ENCODE measurements at regions not wholly inside any gene's neighbourhood (a gene's known extent, or its start where the extent isn't known, plus 50 kb on each side); places are given as distances from the start of the nearest gene placed in this dataset.
A peak's percentile ranks its signal among the peaks of the same experiment; 100 is the strongest.

- no peak overlapping the region for H3K4me3 Mint-ChIP-seq (ENCODE audit: unreplicated experiment)
- no peaks in the 10 kb centered on the region for H3K9me3 Mint-ChIP-seq (ENCODE audit: unreplicated experiment)
- TF ChIP-seq CTCF (IDR thresholded peaks at IDR 0.05; ENCODE audit: partially characterized antibody, unreplicated experiment): no peak
- peaks cover 12% of the 10 kb centered on the region for H3K36me3 Mint-ChIP-seq (ENCODE audit: unreplicated experiment)
- no peaks in the 10 kb centered on the region for H3K4me1 Mint-ChIP-seq (ENCODE audit: low read depth, unreplicated experiment)
- H3K27ac Mint-ChIP-seq (ENCODE audit: unreplicated experiment): no peak overlapping the region
- DNase-seq: no peak
- peaks cover 3% of the 10 kb centered on the region for H3K27me3 Mint-ChIP-seq (ENCODE audit: unreplicated experiment)
These were observed 311.2 kb downstream of the CMPK2 start for GRCh38 chr2:6554466-6554865.

- H3K36me3 Mint-ChIP-seq (ENCODE audit: unreplicated experiment): no peaks in the 10 kb centered on the region
- peak overlapping the region; percentile 41 for H3K27ac Mint-ChIP-seq (ENCODE audit: unreplicated experiment)
These were observed 309.0 kb downstream of the CMPK2 start for GRCh38 chr2:6556755-6557154.

GRCh38 chr2:6557737-6558136 lies 308.0 kb downstream of the CMPK2 start:
- H3K9me3 Mint-ChIP-seq (ENCODE audit: unreplicated experiment): no peaks in the 10 kb centered on the region
- H3K27ac Mint-ChIP-seq (ENCODE audit: unreplicated experiment): no peak overlapping the region
- no peak for TF ChIP-seq CTCF (IDR thresholded peaks at IDR 0.05; ENCODE audit: partially characterized antibody, unreplicated experiment)
- H3K27me3 Mint-ChIP-seq (ENCODE audit: unreplicated experiment): peaks cover 4% of the 10 kb centered on the region
- H3K4me1 Mint-ChIP-seq (ENCODE audit: low read depth, unreplicated experiment): no peaks in the 10 kb centered on the region
- no peak for DNase-seq
- no peak overlapping the region for H3K4me3 Mint-ChIP-seq (ENCODE audit: unreplicated experiment)
- no peaks in the 10 kb centered on the region for H3K36me3 Mint-ChIP-seq (ENCODE audit: unreplicated experiment)

More at GRCh38 chr2:6556755-6557154, 309.0 kb downstream of the CMPK2 start:
- no peak for DNase-seq
- Mint-ChIP-seq H3K4me3 (ENCODE audit: unreplicated experiment) (no peak overlapping the region), H3K4me1 (ENCODE audit: low read depth, unreplicated experiment) (no peaks in the 10 kb centered on the region), H3K9me3 (ENCODE audit: unreplicated experiment) (no peaks in the 10 kb centered on the region), H3K27me3 (ENCODE audit: unreplicated experiment) (peaks cover 4% of the 10 kb centered on the region)
- TF ChIP-seq CTCF (IDR thresholded peaks at IDR 0.05; ENCODE audit: partially characterized antibody, unreplicated experiment): no peak

GRCh38 chr2:6562771-6563170 lies 302.9 kb downstream of the CMPK2 start:
- H3K27ac Mint-ChIP-seq (ENCODE audit: unreplicated experiment): no peak overlapping the region
- DNase-seq: no peak

GRCh38 chr2:6564326-6564725 lies 301.4 kb downstream of the CMPK2 start:
- Mint-ChIP-seq H3K27me3 (ENCODE audit: unreplicated experiment) (peaks cover 3% of the 10 kb centered on the region), H3K36me3 (ENCODE audit: unreplicated experiment) (no peaks in the 10 kb centered on the region), H3K4me1 (ENCODE audit: low read depth, unreplicated experiment) (no peaks in the 10 kb centered on the region), H3K4me3 (ENCODE audit: unreplicated experiment) (no peak overlapping the region), H3K9me3 (ENCODE audit: unreplicated experiment) (no peaks in the 10 kb centered on the region), H3K27ac (ENCODE audit: unreplicated experiment) (no peak overlapping the region)
- no peak for TF ChIP-seq CTCF (IDR thresholded peaks at IDR 0.05; ENCODE audit: partially characterized antibody, unreplicated experiment)
- DNase-seq: no peak

More at GRCh38 chr2:6562771-6563170, 302.9 kb downstream of the CMPK2 start:
- TF ChIP-seq CTCF (IDR thresholded peaks at IDR 0.05; ENCODE audit: partially characterized antibody, unreplicated experiment): no peak
- peaks cover 3% of the 10 kb centered on the region for H3K27me3 Mint-ChIP-seq (ENCODE audit: unreplicated experiment)
- H3K36me3 Mint-ChIP-seq (ENCODE audit: unreplicated experiment): no peaks in the 10 kb centered on the region
- H3K9me3 Mint-ChIP-seq (ENCODE audit: unreplicated experiment): no peaks in the 10 kb centered on the region
- H3K4me1 Mint-ChIP-seq (ENCODE audit: low read depth, unreplicated experiment): no peaks in the 10 kb centered on the region
- H3K4me3 Mint-ChIP-seq (ENCODE audit: unreplicated experiment): no peak overlapping the region

Data from glutamatergic neuron (in vitro differentiated cells).